Activated CD4-positive, alpha-beta memory T cell treated with anti-CD3 and anti-CD28 coated beads, Interleukin-2, amount 10 ng/mL, durations not matched to agents 7 days and 5 days (primary cell): ENCODE measurements at regions not wholly inside any gene's neighbourhood (a gene's known extent, or its start where the extent isn't known, plus 50 kb on each side); places are given as distances from the start of the nearest gene placed in this dataset.
"Not testable (repeated sequence)": the region's sequence is repeated elsewhere in the genome, so short reads cannot be mapped to it uniquely, and the experiment has no call there.

Source experiments
- CTCF ChIA-PET: fragments of 350-600 bp; sonication (Branson Sonifier 250); formaldehyde crosslinking; loops from one replicate; lab custom pipeline; 2021; ENCODE audit warnings: antibody characterized with exemption, inconsistent platforms; lab: Charles Lee
- POLR2A ChIA-PET: fragments of 350-600 bp; sonication (Branson Sonifier 250); formaldehyde crosslinking; loops from one replicate; lab custom pipeline; 2021; ENCODE audit warnings: antibody characterized with exemption; lab: Charles Lee
- DNase-seq: peaks from one replicate; pipeline ENCODE4 v3.0.0-alpha.2; 2020
- H3K27ac Mint-ChIP-seq: one replicate; pipeline ENCODE4 v1.8.0; 2021; ENCODE audit warnings: mild to moderate bottlenecking, mixed read lengths
- H3K27me3 Mint-ChIP-seq: one replicate; pipeline ENCODE4 v1.8.0; 2021; ENCODE audit warnings: mixed read lengths
- H3K36me3 Mint-ChIP-seq: one replicate; pipeline ENCODE4 v1.8.0; 2021; ENCODE audit warnings: low read depth, mixed read lengths
- H3K4me1 Mint-ChIP-seq: one replicate; pipeline ENCODE4 v1.8.0; 2021; ENCODE audit warnings: mixed read lengths
- H3K4me3 Mint-ChIP-seq: one replicate; pipeline ENCODE4 v1.8.0; 2021; ENCODE audit warnings: mild to moderate bottlenecking, mixed read lengths
- H3K9me3 Mint-ChIP-seq: one replicate; pipeline ENCODE4 v1.8.0; 2021; ENCODE audit warnings: mixed read lengths

DNA sequence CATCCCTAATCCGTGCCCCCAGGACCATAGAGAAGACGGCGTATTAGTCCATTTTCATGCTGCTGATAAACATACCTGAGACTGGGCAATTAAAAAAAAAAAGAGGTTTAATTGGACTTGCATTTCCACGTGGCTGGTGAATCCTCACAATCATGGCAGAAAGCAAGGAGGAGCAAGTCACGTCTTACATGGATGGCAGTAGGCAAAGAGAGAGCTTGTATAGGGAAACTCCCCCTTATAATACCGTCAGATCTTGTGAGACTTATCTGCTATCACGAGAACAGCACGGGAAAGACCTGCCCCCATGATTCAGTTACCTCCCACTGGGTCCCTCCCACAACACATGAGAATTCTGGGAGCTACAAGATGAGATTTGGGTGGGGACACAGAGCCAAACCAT is 145.8 kb upstream of the G2E3 start:
- DNase-seq, H3K4me3 Mint-ChIP-seq, H3K27ac Mint-ChIP-seq, H3K36me3 Mint-ChIP-seq, CTCF ChIA-PET, H3K4me1 Mint-ChIP-seq, H3K27me3 Mint-ChIP-seq, POLR2A ChIA-PET, H3K9me3 Mint-ChIP-seq: not testable (repeated sequence)

DNA sequence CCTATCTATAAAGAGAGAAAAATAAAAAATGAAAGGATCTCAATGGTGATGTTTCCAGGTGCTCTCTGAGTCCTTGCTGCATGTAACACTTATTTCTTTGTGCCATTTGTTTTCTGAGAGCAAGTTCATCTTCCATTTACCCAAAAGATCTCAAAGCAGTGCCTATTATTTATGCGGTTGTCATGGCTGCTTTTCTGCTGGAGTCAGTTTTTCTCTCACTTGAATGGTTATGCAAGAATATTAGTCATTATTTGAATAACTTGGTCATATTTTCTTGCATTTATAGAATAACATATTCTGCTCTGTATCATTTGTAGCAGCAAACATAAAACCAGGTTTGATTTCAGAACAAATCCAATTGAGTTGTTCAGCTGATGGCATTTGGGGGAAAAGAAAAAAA is 141.8 kb upstream of the G2E3 start:
- H3K4me3 Mint-ChIP-seq = no peak overlapping the region
- no peaks in the 10 kb centered on the region for H3K4me1 Mint-ChIP-seq
- peaks cover 2% of the 10 kb centered on the region for H3K27me3 Mint-ChIP-seq
- ChIA-PET CTCF (no interaction called here), POLR2A (no interaction called here)
- H3K9me3 Mint-ChIP-seq = no peaks in the 10 kb centered on the region
- no peak for DNase-seq
- H3K36me3 Mint-ChIP-seq = no peaks in the 10 kb centered on the region
- no peak overlapping the region for H3K27ac Mint-ChIP-seq

DNA sequence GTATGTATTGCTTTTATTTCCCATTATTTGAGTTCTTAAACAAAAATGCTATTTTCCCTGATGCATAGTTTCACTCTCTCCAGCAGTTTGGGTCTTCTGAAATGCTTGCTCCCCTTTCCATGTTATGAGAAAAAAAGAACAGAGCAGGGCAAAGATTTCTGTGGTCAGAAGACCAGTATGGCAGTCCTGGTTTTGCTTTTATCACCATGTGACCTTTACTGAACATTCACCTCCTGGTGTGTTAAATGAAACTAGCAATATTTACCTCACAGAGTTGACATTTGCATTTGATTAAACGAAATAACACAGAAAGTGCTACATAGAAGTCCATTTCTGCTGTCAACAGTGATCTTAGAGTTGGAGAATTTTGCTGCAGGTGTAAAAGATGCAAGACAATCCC is 141.0 kb upstream of the G2E3 start:
- no peak for DNase-seq
- no peak overlapping the region for H3K27ac Mint-ChIP-seq
- CTCF ChIA-PET = no interaction called here
- H3K27me3 Mint-ChIP-seq = peaks cover 2% of the 10 kb centered on the region
- POLR2A ChIA-PET = no interaction called here
- H3K4me1 Mint-ChIP-seq = no peaks in the 10 kb centered on the region
- no peaks in the 10 kb centered on the region for H3K9me3 Mint-ChIP-seq
- no peaks in the 10 kb centered on the region for H3K36me3 Mint-ChIP-seq
- no peak overlapping the region for H3K4me3 Mint-ChIP-seq

DNA sequence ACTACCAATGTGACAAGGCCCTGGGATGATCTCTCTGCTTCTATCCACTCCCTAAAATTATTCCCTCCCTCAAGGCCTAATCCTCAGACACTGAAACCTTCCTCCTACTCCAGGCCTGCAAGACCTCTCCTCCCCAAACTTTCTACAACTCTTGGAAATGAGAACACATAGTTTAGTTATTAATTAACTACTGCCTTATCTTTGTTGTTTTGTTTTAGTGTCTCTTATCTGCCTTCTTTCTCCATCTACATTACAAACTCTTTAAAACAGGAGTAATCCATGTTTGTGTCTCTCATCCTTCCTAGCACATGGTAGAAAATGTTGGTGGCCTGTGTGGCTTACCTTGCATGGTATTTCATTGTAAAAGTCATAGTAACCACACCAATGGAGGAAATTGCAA is 139.9 kb upstream of the G2E3 start:
- Mint-ChIP-seq H3K27me3 (peaks cover 2% of the 10 kb centered on the region), H3K9me3 (no peaks in the 10 kb centered on the region), H3K4me3 (no peak overlapping the region), H3K4me1 (no peaks in the 10 kb centered on the region), H3K27ac (no peak overlapping the region), H3K36me3 (no peaks in the 10 kb centered on the region)
- POLR2A ChIA-PET = no interaction called here
- CTCF ChIA-PET = no interaction called here
- DNase-seq = no peak

DNA sequence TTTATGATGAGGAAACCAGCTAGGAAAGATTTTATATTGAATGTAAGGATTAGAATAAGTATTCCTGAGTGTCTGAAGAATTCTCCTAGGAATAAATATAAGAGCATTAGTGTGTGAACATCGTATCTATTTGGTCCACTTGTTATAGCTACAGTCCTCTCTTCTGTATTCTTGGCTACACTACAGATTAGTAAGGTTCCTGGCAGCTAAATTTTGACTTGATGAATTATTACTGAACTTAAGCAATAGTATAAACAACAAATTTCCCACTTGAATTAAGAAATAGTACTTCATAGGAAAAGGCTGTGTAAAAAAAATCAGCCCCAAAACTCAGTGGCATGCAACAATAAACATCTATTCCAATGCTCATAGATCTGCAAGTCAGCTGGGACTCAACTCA is 138.4 kb upstream of the G2E3 start:
- CTCF ChIA-PET = no interaction called here
- no peak overlapping the region for H3K4me3 Mint-ChIP-seq
- H3K9me3 Mint-ChIP-seq = no peaks in the 10 kb centered on the region
- H3K27me3 Mint-ChIP-seq = peaks cover 8% of the 10 kb centered on the region
- no peak for DNase-seq
- no peaks in the 10 kb centered on the region for H3K36me3 Mint-ChIP-seq
- H3K27ac Mint-ChIP-seq = no peak overlapping the region
- no peaks in the 10 kb centered on the region for H3K4me1 Mint-ChIP-seq
- POLR2A ChIA-PET = no interaction called here

DNA sequence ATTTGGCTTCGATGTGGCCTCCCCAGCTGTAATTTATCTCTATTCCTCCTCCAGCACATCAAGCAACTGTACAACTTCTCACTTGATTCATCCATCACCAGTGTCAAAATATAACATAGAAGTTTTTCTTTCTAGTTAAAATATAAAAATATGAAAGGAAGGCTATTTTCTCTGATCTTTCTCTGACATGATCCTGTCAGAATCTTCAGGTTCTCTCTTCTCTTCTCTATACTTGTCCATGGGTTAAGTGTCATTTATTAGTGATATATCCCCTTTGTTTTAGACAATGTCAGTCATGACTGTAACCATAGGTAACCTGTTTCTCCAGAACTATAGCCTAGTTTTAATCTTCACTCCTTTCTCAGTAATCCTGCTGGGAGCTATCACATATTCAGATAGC is 132.5 kb upstream of the G2E3 start:
- ChIA-PET CTCF (no interaction called here), POLR2A (no interaction called here)
- Mint-ChIP-seq H3K27ac (no peak overlapping the region), H3K4me1 (no peaks in the 10 kb centered on the region), H3K27me3 (peaks cover 20% of the 10 kb centered on the region), H3K9me3 (no peaks in the 10 kb centered on the region), H3K36me3 (no peaks in the 10 kb centered on the region), H3K4me3 (no peak overlapping the region)
- no peak for DNase-seq

DNA sequence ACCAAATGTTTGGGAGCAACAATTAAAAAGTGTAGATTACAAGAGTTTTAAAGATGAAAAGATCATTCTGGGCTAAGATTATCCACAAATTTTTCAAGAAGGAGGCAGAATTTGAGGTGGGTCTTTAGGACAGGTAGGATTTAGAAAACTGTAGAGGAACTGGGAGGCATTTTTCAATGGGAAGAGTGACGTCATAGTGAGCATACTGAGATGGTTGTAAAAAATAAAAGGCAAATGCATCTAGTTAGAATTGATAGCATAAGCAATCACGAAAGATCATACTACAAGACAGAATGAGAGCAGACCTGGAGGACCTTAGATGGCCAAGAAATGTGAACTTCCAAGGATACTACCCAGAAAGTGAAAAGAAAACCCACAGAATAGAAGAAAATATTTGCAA is 131.6 kb upstream of the G2E3 start:
- ChIA-PET POLR2A (no interaction called here), CTCF (no interaction called here)
- Mint-ChIP-seq H3K27ac (no peak overlapping the region), H3K4me1 (no peaks in the 10 kb centered on the region), H3K4me3 (no peak overlapping the region), H3K9me3 (no peaks in the 10 kb centered on the region), H3K36me3 (no peaks in the 10 kb centered on the region), H3K27me3 (peaks cover 20% of the 10 kb centered on the region)
- DNase-seq = no peak

DNA sequence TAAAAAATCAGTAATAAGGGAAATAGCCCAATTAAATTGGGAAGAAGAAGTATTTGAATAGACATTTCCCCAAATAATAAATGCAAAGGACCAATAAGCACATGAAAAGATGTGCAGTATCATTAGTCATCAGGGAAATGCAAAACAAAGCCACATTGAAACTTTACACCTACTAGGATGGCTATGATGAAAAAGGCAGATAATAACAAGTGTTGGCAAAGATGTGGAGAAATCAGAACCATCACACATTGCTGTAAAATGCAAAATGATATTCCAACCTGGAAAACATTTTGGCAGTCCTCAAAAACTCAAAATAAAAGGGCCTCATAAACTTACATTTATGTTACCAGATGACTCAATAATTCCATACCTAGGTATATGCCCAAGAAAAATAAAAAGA is 131.1 kb upstream of the G2E3 start:
- H3K4me1 Mint-ChIP-seq = no peaks in the 10 kb centered on the region
- H3K9me3 Mint-ChIP-seq = no peaks in the 10 kb centered on the region
- no peak overlapping the region for H3K4me3 Mint-ChIP-seq
- no peaks in the 10 kb centered on the region for H3K36me3 Mint-ChIP-seq
- POLR2A ChIA-PET = no interaction called here
- peaks cover 20% of the 10 kb centered on the region for H3K27me3 Mint-ChIP-seq
- no peak for DNase-seq
- no peak overlapping the region for H3K27ac Mint-ChIP-seq
- CTCF ChIA-PET = no interaction called here

DNA sequence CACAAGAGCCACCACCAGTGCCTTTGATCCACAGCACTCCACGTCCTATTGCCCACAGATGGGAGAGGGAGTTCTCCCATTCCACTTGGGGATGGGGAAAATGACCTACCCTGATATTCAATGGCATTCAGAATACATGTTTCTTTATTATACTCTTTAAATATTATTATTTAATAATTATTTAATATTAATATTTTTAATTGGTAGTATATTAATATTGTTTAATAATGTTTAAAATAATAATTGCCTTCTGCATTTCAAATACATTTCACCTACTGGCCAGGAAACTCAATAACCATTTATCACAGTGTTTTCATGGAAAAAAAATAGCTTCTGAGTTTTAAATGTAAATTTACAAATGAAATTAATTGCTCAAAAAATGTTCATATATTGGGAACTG is 127.4 kb upstream of the G2E3 start:
- H3K27me3 Mint-ChIP-seq = peaks cover 14% of the 10 kb centered on the region
- no peaks in the 10 kb centered on the region for H3K36me3 Mint-ChIP-seq
- no peak for DNase-seq
- no peaks in the 10 kb centered on the region for H3K9me3 Mint-ChIP-seq
- ChIA-PET CTCF (no interaction called here), POLR2A (no interaction called here)
- no peaks in the 10 kb centered on the region for H3K4me1 Mint-ChIP-seq
- no peak overlapping the region for H3K27ac Mint-ChIP-seq
- H3K4me3 Mint-ChIP-seq = no peak overlapping the region

DNA sequence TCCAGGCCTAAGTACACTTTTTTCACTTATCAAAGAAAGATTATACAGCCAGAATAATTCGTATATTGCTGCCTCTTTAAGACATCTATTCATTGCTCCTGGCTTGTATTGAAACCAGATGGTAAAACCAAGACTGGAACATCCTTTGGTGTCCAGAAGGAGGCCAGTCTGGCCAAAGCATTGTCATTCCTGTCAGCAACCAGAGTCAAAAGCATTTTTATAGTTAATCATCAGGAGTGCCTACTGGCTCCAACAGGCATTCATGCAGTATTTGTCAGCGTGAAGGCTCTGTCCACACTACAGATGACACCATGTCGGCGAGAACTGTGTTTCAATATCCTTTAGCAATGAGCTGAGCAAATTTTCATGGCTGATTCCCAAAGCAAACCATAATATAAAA is 118.0 kb upstream of the G2E3 start:
- no peaks in the 10 kb centered on the region for H3K36me3 Mint-ChIP-seq
- H3K4me1 Mint-ChIP-seq = no peaks in the 10 kb centered on the region
- H3K27ac Mint-ChIP-seq = no peak overlapping the region
- peaks cover 7% of the 10 kb centered on the region for H3K27me3 Mint-ChIP-seq
- POLR2A ChIA-PET = no interaction called here
- no peaks in the 10 kb centered on the region for H3K9me3 Mint-ChIP-seq
- CTCF ChIA-PET = no interaction called here
- no peak overlapping the region for H3K4me3 Mint-ChIP-seq
- no peak for DNase-seq

DNA sequence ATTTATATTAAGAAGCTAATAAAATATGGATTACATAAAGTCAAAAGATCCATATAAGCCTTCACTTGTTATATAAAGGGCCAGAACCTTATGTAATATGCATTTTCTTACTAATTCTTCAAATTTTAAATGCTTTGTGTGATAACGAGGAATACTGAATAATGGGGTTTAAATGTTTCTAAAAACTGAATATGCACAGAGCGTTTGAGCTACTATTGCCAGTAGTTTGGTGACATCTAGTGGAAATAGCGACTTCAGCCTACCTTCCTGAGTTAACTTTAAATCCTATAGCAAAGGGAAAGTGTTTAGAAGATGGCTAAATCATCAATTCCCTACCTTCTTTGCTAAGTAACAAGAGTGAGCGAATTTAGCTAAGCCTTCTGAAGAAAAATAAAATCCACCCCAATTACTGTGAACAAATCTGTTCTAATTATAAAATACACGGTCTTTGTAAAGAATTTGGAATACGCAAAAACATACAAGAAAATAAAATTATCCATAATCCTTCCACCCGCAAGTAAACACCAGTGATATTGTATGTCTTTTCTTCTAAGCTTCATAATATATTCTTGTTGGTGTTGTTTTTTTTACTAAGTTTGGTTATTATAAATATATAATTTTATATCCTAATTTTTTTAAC is 115.5 kb upstream of the G2E3 start:
- CTCF ChIA-PET = interaction anchor here (1.2 to 1.5 kb wide), 3 partner anchors 68 to 171 kb away, joined by 3 to 5 read pairs (median 3); no protein-coding TSS in a partner anchor
- Mint-ChIP-seq H3K27ac (no peak overlapping the region), H3K36me3 (no peaks in the 10 kb centered on the region), H3K9me3 (no peaks in the 10 kb centered on the region), H3K4me3 (no peak overlapping the region), H3K4me1 (no peaks in the 10 kb centered on the region), H3K27me3 (peaks cover 7% of the 10 kb centered on the region)
- DNase-seq = no peak
- POLR2A ChIA-PET = no interaction called here

DNA sequence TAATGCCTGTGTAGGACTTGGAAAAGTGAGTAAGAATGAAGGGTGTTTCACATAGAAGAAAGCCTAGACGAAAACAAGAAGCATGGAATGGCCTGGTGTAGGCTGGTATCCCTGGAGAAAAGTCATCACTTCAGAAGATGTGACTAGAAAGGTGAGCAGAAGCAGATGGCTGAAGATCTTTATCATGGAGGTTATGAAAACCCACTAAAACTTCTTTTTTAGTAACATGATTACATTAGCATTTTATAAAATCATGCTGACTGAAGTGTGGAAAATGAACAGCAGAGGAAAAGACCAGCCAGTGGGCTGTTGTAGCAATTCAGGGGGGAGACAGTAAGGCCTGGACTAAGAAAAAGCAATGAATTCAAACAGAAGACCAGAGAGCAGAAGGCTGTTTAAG is 114.5 kb upstream of the G2E3 start:
- CTCF ChIA-PET = no interaction called here
- H3K27ac Mint-ChIP-seq = no peak overlapping the region

DNA sequence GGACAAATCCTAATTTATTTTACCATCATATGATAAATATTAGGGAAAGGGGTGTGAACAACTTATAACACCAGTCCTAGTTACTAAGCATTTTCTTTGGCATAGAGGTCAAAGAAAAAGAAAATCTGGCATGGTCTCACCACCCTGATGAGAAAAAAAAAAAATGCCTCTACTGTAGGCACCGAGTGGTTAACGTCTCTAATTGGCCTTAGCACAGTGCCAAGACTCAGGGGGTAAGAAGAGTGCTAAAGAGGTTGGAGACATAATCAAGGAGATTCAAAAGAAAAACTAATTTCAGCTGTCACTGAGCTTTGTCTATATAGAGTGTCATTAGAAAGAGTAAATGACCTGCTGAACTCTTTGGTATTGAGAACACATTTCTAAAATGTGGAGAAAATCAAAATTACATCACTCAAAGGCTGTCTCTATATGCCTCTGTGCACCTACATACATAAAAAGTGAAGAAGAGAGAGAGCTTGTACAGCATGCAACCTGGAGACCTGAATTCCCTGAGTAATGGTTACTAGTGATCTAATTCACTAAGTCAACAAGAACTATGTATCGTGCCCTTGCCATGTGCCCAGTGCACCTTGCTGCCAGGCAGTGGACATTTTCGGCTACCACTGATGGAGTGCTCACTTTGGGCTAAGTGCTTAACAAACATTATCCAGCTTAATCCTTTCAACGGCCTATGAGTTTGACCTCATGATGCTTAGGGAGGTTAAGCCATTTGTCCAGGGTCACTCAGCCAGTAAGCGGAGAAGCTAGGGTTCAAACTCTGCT is 113.8 kb upstream of the G2E3 start:
- DNase-seq = no peak
- no peak overlapping the region for H3K27ac Mint-ChIP-seq
- H3K27me3 Mint-ChIP-seq = peaks cover 7% of the 10 kb centered on the region
- no peaks in the 10 kb centered on the region for H3K4me1 Mint-ChIP-seq
- no peaks in the 10 kb centered on the region for H3K36me3 Mint-ChIP-seq
- H3K9me3 Mint-ChIP-seq = no peaks in the 10 kb centered on the region
- POLR2A ChIA-PET = no interaction called here
- CTCF ChIA-PET = no interaction called here
- no peak overlapping the region for H3K4me3 Mint-ChIP-seq

More for the DNA sequence above, 114.5 kb upstream of the G2E3 start:
- Mint-ChIP-seq H3K4me3 (no peak overlapping the region), H3K4me1 (no peaks in the 10 kb centered on the region), H3K27me3 (peaks cover 7% of the 10 kb centered on the region), H3K9me3 (no peaks in the 10 kb centered on the region), H3K36me3 (no peaks in the 10 kb centered on the region)
- DNase-seq = no peak
- POLR2A ChIA-PET = no interaction called here

DNA sequence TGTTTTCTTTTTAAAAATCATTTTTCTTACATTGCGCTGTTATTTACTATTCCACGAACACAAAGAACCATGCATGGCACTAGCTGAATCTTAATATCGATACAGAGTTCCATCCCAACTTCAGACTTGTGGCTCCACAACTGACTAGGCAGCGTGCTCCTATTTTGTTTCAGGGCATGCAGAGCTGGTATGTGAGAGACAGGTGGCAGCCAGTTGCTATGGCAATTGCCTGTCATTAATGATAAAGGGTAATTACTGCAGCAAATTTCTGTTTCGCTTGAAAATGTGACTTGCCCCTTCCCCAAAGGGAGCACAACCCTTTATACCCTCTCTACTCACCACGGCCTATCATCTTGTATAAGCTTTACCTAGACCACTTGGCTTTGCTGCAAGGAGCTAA is 113.1 kb upstream of the G2E3 start:
- Mint-ChIP-seq H3K36me3 (no peaks in the 10 kb centered on the region), H3K27ac (no peak overlapping the region), H3K9me3 (no peaks in the 10 kb centered on the region), H3K4me1 (no peaks in the 10 kb centered on the region), H3K4me3 (no peak overlapping the region), H3K27me3 (peaks cover 7% of the 10 kb centered on the region)
- POLR2A ChIA-PET = no interaction called here
- no peak for DNase-seq
- CTCF ChIA-PET = no interaction called here
